ENCODE measurements at regions not wholly inside any gene's neighbourhood (a gene's known extent, or its start where the extent isn't known, plus 50 kb on each side); places are given as distances from the start of the nearest gene placed in this dataset.

DNA sequence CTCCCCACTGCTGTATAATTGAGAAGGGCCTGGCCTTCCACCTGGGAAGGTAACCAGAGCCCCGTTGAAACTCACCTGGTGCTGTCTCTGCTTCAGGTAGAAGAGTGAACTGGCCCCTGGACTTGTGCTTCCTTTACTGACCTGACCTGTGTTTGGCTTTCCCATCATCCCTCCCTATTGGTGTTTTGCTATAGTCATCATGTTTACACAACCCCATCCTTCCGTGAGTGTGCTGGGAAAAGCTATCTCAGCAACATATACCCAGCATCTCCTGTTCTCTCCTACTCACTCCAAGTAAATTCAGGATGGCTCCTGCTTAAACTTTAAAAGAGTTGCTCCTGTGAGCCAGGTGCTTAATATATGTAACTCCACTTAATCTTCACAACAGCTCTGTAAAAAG, 77.2 kb upstream of the TSC22D2 start (continued):
- no peak for TF ChIP-seq REST (IDR thresholded peaks at IDR 0.05; ENCODE audit: low read depth, low read length)

DNA sequence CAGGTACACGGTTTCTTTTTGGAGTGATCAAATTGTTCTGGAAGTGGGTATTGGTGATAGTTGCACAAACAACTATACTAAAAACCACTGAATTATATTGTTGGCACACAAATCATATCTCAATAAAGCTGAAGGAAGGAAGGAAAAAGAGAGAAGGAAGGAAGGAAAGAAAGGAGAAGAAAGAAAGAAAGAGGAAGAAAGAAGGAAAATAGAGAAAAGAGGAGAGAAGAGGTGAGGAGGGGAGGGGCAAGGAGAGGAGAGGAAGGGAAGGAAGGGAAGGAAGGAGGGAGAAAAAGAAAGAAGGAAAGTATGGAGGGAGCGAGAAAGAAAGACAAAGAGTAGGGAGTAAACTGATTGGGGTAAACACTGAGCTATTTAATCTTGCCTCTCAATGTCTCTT, 77.9 kb upstream of the TSC22D2 start:
- H3K27me3 ChIP-seq (replicated peaks in 1 of 2; ENCODE audit: control insufficient read depth in 2 of 2, insufficient read depth in 2 of 2, low read length in 1 of 2): no peaks in the 10 kb centered on the region
- in situ Hi-C loops (cut with MboI): no loop called here
- POLR2A ChIA-PET: interaction anchor here (0.9 kb wide), 1 partner anchor 77 kb away, joined by 3 read pairs; no protein-coding TSS in a partner anchor
- CTCF ChIA-PET: interaction anchor here (1.6 kb wide), 1 partner anchor 79 kb away, joined by 6 read pairs; no protein-coding TSS in a partner anchor
- WGBS (ENCODE audit: insufficient coverage, insufficient replicate concordance, low lambda C conversion rate, missing lambda C conversion rate): 47% methylated on average over 2 of the region's 2 CpGs
- no TSS peak for BruUV-seq (replicated peaks)
- no peak overlapping the region for H2AFZ ChIP-seq (ENCODE audit: control insufficient read depth, low read depth, low read length)
- FAIRE-seq (no peak), ATAC-seq (no peak), DNase-seq (ENCODE audit: low read depth, low spot score) (no peak)
- H4K20me1 ChIP-seq (ENCODE audit: control insufficient read depth, insufficient read depth): no peaks in the 10 kb centered on the region
- H3K4me2 ChIP-seq (ENCODE audit: control insufficient read depth, insufficient read depth): no peak overlapping the region
- H3K27ac ChIP-seq (ENCODE audit: control insufficient read depth, insufficient read depth): no peak overlapping the region
- intact Hi-C loops (cut with micrococcal nuclease; ENCODE audit: unreplicated experiment): no loop called here
- H3K79me2 ChIP-seq (ENCODE audit: control insufficient read depth, insufficient read depth, low read length): no peaks in the 10 kb centered on the region
- RAD21 ChIA-PET (ENCODE audit: unreplicated experiment): no interaction called here
- H3K9ac ChIP-seq (ENCODE audit: control insufficient read depth, insufficient read depth, low read length): no peak overlapping the region
- H3K4me3 ChIP-seq: no peak overlapping the region
- H3K9me3 ChIP-seq (replicated peaks; ENCODE audit: control insufficient read depth, insufficient read depth, low read length): no peaks in the 10 kb centered on the region
- SMC1A ChIA-PET (ENCODE audit: uncharacterized antibody, unreplicated experiment): interaction anchor here (1.1 to 1.6 kb wide), 3 partner anchors 9 to 34 kb away, joined by 3 to 5 read pairs (median 3); no protein-coding TSS in a partner anchor
- no peaks in the 10 kb centered on the region for H3K4me1 ChIP-seq (ENCODE audit: control insufficient read depth, insufficient read depth, low read length)
- H3K36me3 ChIP-seq (ENCODE audit: control insufficient read depth in 2 of 2, insufficient read depth in 2 of 2, low read length in 1 of 2): no peaks in the 10 kb centered on the region
- no peak for TF ChIP-seq RAD51 (IDR thresholded peaks at IDR 0.05)
- no peak for TF ChIP-seq SIX5 (IDR thresholded peaks at IDR 0.05; ENCODE audit: low read depth, low read length, severe bottlenecking)
- no peak for TF ChIP-seq SMC3 (IDR thresholded peaks at IDR 0.05; ENCODE audit: borderline replicate concordance, low read length)
- TF ChIP-seq STAT3 (IDR thresholded peaks at IDR 0.05; ENCODE audit: low read depth, low read length): no peak
- TF ChIP-seq KLF5 (IDR thresholded peaks at IDR 0.05; ENCODE audit: partially characterized antibody): no peak
- TF ChIP-seq STAT1 (conservative IDR thresholded peaks at IDR 0.05): no peak
- no peak for TF ChIP-seq NBN (IDR thresholded peaks at IDR 0.05)
- TF ChIP-seq HDGF (IDR thresholded peaks at IDR 0.05): no peak
- no peak for TF ChIP-seq JUND (IDR thresholded peaks at IDR 0.05; ENCODE audit: low read depth, low read length)
- no peak for TF ChIP-seq DPF2 (IDR thresholded peaks at IDR 0.05)
- TF ChIP-seq ZNF384 (IDR thresholded peaks at IDR 0.05; ENCODE audit: borderline replicate concordance, low read depth, low read length): no peak
